GM06990 (cell line): ENCODE measurements at regions not wholly inside any gene's neighbourhood (a gene's known extent, or its start where the extent isn't known, plus 50 kb on each side); places are given as distances from the start of the nearest gene placed in this dataset.

Experiments
- DNase-seq: peaks from one replicate; pipeline ENCODE4 v3.0.0-alpha.2; 2011; ENCODE audit not compliant: insufficient read length; ENCODE audit errors: extremely low read depth
- H3K27me3 ChIP-seq: replicated peaks from 2 replicates; pipeline ENCODE4 v1.6.0; 2011; ENCODE audit warnings: low read length; ENCODE audit not compliant: control insufficient read depth, insufficient read depth
- H3K36me3 ChIP-seq: 2 replicates; pipeline ENCODE4 v1.5.1; 2011; ENCODE audit warnings: low read length; ENCODE audit not compliant: control insufficient read depth, insufficient read depth
- H3K4me3 ChIP-seq: replicated peaks from 2 replicates; pipeline ENCODE4 v1.5.1; 2011; ENCODE audit warnings: low read depth, mild to moderate bottlenecking, control low read depth, low read length
- CTCF ChIP-seq: IDR thresholded peaks from 2 replicates; pipeline ENCODE4 v1.5.1; 2011; ENCODE audit warnings: low read length, control low read depth, mild to moderate bottlenecking, inconsistent platforms; ENCODE audit not compliant: insufficient read depth, poor library complexity, severe bottlenecking

- DNase-seq: no peak
- no peak for TF ChIP-seq CTCF
- no peaks in the 10 kb centered on the region for H3K27me3 ChIP-seq
- H3K36me3 ChIP-seq: no peaks in the 10 kb centered on the region
- H3K4me3 ChIP-seq: no peak overlapping the region
Measured at GRCh38 chr11:90805172-90805571, 582.3 kb upstream of the CHORDC1 start.

DNA sequence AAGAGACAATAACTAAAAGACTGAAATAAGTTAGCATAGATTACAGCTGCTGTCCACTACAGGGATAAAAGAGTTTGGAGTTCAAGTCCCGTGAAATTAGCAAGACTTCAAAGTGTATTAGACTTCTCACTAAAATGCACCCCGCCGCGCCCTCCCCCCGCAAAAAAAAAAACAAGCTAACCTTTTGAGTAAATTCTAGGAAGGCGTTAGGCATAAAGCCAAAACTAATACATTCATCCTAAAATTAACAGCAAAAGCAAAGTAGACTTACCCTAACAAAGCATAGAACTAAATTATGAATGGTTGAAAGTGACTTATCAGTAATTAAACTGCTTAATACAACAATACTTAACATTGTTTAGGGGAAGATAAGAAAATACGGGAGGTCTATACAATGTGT lies 581.0 kb upstream of the CHORDC1 start:
- Histone ChIP-seq H3K27me3 (no peaks in the 10 kb centered on the region), H3K4me3 (no peak overlapping the region), H3K36me3 (no peaks in the 10 kb centered on the region)
- no peak for TF ChIP-seq CTCF
- DNase-seq: no peak

DNA sequence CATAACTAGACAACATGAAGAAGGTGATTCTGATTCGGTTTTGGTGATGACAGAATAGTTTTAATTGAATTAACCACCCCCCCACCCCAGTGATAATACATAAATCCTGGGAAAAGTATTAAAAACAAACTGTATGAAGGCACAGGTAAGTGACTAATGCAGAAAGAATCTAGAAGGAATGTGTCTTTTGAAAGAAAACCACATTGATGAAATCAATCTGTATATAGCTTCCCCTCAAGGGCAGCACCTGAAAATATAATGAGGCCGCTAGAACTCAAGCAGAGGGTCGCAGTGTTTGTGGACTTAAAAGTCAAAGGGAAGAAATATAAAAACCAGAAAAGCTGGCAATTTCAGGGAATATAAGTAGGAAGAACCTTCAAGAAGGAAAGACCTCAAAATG lies 580.5 kb upstream of the CHORDC1 start:
- H3K27me3 ChIP-seq: no peaks in the 10 kb centered on the region
- no peaks in the 10 kb centered on the region for H3K36me3 ChIP-seq
- no peak for TF ChIP-seq CTCF
- no peak overlapping the region for H3K4me3 ChIP-seq
- no peak for DNase-seq

DNA sequence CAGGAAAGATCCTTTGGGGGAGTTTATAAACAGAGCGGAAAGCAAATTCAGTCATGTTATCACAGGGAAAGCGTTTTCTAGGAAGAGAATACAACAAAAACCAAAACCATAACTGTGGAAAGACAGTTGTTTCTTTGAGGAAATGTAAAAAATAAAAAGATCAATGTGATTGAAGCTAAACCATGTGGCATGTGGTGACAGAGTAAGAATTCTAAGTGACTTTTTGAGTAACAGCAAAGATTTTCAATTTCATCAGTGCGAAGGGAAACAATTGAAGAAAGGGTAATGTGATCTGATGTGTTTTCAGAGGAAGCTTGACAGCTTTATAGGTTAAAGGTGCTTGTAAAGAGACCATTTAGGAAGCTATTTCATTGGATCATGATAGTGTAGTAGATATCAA lies 575.9 kb upstream of the CHORDC1 start:
- DNase-seq: no peak
- Histone ChIP-seq H3K4me3 (no peak overlapping the region), H3K27me3 (no peaks in the 10 kb centered on the region), H3K36me3 (no peaks in the 10 kb centered on the region)
- TF ChIP-seq CTCF: no peak

- Histone ChIP-seq H3K4me3 (no peak overlapping the region), H3K36me3 (no peaks in the 10 kb centered on the region), H3K27me3 (no peaks in the 10 kb centered on the region)
- TF ChIP-seq CTCF: no peak
- no peak for DNase-seq
Measured at GRCh38 chr11:90795746-90796145, 572.9 kb upstream of the CHORDC1 start.

DNA sequence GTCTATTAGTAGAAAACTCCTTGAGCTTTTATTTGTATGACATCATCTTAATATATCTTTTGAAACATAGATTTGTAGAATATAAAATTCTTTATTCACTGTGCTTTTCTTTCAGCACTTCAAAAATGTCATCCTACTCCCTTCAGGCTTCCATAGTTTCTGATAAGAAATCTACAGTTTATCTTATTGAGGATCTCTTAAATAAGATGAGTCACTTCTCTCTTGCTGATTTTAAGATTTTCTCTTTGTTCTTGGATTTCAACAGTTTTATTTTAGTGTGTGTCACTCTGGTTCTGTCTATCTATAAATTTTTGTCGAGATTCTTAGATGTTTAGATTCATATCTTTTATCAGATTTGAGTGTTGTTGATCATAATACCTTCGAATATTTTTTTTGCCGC lies 566.1 kb upstream of the CHORDC1 start:
- no peak overlapping the region for H3K4me3 ChIP-seq
- no peaks in the 10 kb centered on the region for H3K27me3 ChIP-seq
- no peak for DNase-seq
- no peaks in the 10 kb centered on the region for H3K36me3 ChIP-seq
- no peak for TF ChIP-seq CTCF
